ENCODE measurements at regions not wholly inside any gene's neighbourhood (a gene's known extent, or its start where the extent isn't known, plus 50 kb on each side); places are given as distances from the start of the nearest gene placed in this dataset.
A peak's percentile ranks its signal among the peaks of the same experiment; 100 is the strongest.
"Not testable (repeated sequence)": the region's sequence is repeated elsewhere in the genome, so short reads cannot be mapped to it uniquely, and the experiment has no call there.

DNA sequence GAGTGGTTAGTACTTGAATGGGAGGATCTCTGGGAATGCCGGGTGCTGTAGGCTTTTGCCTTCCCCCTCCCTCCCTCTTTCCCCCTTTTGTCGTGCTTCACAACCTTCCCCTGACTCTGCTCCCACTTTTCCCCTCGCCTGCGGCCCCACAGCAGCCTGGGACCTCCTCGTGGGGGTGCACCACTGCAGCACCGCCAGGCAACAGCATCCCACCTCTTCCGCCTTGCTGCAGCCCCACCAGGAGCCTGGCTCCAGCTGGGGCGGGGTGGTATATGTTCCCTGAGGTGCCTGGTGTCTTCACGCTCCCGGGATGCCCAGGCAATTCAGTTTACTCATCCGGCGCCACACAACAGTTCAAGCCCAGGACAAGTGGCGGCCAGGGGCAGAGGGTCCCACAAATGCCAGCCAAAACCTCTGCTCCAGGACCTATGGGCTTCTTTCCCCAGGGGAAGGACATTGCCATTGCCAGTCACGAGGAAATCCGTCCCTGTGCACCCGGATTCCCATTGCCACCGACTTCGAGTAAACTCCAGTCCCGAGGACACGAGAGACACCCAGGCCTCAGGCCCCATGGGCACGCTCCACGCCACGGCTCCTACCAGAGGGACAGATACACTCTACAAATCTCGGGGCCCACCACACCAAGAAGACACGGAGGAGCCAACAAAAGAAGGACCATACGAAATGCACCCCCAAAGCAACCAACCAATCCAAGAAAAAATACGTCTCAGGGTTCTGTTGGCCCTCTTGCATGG, 181.7 kb downstream of the ALG10 start:
- no peak for DNase-seq

DNA sequence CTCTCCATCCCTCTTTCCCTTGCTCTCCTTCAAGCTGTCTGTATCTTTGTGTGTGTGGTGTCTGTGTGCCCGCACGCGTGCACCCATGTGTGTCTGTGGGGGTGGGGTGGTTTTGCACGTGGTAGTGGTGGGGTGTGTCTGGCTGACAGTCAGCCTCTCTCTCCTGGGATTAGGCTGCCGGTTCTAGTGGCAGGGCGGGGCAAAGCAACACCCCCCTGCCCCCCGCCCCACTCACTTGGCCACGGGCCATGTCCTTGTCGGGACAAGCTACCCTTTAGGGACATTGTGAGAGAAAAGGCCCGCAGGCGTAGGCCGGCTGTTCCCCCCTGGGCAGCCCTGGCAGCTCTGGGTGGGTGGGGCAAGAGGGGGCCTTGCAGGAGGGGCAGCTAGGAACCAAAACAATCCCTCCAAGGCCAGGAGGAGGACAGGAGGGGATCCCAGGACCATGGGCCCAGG, 182.6 kb downstream of the ALG10 start:
- DNase-seq, result no peak

DNA sequence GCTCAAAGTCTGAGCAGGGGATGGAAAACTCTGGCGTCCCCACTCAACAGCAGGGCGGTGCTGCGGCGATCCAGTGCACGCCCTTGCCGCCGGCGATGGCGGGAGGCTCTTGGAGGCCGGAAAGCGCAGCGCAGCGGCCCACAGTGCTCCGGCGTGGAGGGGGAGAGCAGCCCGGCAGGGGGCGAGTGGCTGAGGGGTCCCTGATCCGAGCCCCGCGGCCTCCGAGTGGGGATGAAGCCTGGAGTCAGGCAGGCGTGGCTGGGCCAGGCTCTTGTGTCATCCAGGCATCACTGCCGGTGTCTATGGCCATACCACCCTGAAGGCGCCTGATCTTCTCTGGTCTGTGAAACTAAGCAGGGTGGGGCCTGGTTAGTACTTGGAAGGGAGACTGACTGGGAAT, 183.1 kb downstream of the ALG10 start:
- no peak for DNase-seq

DNA sequence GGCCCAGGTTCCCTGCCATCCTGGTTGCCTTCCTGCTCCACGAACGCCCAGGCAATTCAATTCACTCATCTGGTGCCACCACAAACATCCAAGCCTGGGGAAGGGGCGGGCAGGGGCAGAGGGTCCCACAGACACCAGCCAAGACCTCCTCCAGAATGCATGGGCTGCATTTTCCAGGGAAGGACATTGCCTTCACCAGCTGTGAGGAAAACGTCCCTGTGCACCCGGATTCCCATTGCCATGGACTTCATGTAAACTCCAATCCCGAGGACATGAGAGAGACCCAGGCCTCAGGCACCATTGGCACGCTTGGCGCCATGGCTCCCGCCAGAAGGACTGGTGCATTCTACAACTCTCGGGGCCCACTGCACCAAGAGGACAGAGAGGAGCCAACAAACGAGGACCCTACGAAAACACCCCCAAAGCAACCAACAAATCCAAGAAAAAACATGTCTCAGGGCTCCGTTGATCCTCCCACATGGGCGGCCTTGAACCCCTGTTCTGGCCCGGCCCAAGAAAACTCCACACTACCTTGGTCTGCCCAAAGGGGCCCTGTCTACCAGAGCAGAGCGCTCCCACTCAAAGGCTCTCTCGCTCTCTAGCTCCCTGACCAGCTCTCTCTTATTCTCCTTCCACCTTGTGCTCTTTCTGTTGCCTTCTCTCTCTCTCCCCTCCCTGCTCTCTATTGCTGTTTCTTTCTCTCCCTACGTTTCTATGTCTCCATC, 183.9 kb downstream of the ALG10 start:
- no peak for DNase-seq

DNA sequence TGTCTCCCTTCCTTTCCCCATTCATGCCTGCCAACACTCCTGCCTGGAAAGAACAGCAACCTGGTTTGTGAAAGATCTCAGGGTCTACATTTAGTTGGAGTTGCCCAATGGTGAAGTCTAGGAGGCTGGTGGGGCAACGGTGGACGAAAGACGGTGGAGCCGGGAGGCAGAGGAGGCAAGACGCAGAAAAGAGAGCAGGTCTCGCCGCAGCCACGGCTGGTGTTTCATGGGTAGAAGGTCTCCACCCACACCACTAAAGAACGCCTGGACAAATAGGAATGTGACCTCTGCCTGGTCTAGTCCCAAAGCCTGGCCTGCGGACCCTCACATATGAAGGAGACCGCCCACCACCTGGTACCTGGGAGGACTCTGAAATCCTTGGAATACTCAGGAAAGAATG, 185.6 kb downstream of the ALG10 start:
- DNase-seq, result no peak

DNA sequence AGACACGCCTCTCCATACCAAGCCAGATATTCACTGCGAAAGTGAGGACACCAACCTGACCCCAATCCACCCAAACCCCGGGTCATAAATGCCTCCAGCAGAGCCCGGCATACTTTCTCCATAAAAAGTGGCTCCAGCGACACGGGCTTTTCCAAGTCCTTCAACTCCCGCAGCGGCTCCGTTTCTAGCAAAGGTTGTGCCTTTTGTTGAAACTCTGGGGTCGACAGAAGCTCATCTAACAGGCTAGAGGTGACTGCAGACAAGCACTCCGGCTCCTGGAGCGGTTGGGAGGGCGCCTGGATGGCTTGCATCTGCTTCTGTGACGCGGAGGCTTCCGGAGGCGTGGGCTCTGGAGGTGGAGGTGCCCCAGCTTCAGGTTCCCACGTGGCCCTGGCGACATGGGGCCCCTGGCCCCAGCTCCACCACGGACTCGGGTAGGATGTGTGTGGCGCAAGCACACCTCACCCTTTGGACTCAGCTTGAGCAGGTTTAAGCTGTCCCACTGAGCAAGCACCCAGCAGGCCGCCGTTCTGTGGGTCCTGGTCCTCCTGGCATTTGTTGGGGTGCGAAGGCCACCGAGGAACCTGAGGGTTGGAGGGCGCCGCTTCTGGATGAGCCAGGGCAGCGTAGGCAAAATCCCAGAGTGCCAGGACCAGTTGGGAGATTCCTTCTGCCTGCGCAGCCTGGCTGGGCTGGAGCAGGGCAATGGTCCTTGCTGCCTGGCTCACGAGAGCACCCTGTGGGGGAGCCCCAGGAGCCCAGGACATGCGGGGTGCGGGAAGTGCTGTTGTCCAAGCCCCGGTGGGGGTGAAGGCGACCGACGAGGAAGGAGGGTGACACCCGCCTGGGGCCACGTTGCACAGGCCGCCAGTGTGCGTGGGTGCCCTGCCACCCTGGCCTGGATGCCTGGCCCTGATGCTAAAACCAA, 186.3 kb downstream of the ALG10 start:
- DNase-seq, result no peak

DNA sequence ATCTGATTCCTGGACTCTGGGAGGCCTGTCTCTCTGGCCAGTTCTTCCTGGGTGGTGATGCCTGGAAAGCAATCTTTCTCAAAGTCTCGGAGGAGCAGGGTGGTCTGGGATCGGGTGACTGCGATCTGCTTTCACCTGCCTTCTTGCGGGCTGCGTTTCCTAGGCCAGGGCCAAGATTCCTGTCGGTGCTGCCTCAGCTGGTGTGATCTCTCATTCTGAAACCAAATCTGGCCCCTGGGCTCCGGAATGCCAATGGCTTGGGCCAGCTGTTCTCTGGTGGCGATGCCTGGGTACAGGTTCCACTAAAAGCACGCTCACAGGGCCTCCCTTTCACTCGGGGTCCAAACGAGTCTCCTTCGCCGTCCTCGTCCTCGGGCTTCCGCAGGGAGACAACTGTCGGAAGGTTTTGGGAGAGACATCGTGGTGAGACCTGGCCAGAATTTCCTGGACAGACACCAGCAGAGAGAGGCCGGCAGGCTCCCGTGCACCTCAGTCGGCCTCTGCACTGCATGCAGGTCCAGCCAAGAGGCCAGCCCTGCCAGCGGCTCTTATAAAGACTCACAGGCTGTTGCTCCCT, 187.1 kb downstream of the ALG10 start:
- DNase-seq, result no peak

DNA sequence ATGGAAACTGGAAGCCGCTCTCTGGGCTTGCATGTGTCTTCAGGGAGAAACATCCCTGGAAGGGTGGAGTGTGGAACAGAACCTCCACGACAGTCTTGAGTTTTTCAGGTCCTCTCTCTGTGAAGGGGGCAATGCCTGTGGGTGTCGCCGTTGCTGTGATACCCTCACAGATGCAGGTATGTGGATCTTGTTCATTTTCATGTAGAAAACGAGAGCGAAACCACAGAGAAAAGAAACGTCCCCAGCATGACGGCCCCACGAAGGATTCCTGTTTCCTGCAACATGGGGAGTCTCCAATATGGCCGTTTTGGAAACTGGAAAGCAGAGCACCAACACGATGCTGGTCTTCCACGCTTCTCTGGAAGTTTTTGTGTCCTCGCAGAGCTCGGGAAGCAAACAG, 187.9 kb downstream of the ALG10 start:
- DNase-seq, result no peak

DNA sequence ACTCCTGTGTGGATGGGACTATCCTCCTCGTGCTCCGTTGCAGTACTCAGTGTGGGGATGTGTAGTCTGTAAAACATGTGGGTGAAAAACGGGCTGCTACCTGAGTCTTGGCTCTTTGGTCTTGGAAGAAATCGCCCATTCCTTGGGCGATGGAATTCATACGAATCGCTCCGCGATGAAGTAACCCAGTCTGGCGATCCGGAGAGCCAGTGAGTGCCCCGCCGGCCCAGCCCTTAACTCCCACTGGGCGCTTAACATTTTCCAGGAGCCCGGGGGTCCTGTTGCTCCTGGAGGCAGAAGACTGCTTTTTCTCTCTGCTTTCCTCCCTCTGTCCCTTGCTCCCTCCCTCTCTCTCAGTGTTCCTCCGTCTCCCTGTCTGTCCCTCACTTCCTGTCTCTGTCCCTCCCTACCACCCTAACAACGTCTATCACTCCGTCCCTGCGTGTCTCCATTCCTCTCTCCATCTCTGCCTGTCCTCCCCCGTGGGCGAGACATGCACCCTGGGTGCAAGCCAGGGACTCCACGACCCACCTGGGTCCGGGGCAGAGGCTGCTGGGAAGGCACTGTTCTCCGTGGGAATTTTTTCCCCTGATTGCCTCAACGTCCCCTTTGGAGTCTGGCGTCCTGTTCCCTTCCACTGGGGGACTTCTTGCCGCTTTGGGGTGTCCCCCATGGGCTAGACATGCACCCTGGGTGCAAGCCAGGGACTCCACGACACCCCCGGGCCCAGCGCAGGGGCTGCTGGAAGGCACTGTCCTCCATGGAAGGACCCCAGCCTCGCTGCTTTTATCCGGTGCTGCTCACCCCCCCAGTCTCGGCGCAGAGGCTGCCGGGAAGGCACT, 188.6 kb downstream of the ALG10 start:
- DNase-seq, result no peak

DNA sequence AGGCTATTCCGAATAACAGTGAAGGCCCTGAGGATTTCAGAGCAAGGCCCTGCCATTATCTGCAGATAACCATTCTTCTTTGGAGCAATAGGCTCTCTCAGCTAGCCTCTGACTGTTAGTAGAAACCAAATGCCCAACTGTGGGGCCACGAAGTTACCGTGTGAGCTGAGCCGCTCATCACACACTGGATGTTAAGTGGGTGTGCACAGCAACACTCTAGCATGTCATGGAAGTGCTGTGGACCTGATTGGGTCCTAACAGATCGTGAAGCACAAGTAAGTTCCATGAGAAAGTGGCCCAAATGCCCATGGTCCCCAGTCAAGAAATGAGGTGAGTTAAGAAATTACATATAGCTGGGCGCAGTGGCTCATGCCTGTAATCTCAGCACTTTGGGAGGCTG, 190.4 kb downstream of the ALG10 start:
- no peak for DNase-seq

DNA sequence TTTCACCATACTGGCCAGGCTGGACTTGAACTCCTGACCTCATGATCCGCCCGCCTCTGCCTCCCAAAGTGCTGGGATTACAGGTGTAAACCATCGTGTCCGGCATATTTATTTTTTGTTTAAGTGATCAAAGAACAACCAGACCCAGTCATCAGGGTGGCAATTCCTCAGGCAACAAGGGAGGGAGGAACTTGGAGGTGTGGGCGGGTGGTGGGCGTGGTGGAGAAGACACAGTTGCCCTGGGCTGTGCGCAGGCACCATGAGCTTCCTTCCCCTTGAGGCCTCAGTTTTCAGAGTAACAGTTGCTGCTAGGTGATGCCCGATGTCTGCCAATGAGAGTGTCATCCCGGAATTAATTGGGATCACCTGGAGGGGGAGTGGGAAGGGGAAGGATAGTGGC, 191.7 kb downstream of the ALG10 start:
- DNase-seq, result no peak

DNA sequence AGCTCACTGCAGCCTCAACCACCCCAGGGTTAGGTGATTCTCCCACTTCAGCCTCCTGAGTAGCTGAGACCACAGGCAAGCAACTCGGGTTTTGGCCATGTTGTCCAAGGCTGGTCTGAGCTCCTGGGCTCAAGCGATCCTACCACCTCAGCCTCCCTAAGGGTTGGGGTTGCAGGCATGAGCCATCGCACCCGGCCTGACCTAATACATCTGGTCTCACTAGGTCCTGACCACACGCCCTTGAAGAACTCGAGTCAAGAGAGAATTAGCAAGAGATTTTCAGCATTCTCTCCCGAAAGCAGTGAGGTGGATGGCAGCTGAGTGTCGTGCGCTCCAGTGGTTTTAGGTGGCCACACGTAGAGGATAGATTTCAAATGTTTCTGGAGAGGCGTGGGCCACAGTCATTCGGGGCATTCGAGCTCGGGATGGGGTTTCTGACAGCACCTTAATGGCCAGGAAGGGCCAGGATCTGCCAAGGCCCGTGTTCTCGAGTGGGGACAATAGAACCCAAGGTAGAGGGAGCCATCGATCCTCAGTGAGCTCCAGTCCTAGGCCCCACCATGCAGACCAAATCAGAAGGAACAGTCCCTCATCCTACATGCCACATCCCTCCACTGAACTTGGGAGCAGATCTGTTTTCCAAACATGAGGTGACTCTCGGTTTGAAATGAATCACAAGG, 193.1 kb downstream of the ALG10 start:
- no peak for DNase-seq

DNA sequence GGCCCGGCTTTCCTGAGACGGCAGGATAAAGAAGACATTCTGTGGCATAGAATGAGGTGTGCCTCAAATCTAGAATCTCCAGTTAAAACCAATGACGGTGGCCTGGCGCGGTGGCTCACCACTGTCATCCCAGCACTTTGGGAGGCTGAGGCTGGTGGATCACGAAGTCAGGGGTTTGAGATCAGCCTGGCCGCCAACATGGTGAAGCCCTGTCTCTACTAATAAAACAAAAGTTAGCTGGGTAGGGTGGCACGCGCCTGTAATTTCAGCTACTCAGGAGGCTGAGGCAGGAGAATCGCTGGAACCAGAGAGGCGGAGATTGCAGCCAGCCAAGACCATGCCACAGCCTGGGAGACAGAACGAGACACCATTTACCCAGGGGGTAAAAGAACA, 193.6 kb downstream of the ALG10 start:
- no peak for DNase-seq

DNA sequence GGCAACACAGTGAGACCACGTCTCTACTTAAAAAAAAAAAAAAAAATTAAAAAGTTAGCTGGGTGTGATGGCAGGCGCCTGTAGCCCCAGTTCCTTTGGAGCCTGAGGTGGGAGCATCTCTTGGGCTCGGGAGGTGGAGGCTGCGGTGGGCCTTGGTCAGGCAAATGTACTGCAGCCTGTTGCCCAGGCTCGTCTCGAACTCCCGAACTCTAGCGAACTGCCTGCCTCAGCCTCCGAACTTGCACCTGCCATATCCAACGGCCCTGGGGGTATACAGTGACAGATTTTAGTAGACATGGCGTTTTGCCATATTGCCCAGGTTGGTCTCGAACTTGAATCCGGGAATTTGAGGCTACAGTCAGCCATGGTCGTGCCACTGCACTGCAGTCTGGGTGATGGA, 195.4 kb downstream of the ALG10 start:
- no peak for DNase-seq

DNA sequence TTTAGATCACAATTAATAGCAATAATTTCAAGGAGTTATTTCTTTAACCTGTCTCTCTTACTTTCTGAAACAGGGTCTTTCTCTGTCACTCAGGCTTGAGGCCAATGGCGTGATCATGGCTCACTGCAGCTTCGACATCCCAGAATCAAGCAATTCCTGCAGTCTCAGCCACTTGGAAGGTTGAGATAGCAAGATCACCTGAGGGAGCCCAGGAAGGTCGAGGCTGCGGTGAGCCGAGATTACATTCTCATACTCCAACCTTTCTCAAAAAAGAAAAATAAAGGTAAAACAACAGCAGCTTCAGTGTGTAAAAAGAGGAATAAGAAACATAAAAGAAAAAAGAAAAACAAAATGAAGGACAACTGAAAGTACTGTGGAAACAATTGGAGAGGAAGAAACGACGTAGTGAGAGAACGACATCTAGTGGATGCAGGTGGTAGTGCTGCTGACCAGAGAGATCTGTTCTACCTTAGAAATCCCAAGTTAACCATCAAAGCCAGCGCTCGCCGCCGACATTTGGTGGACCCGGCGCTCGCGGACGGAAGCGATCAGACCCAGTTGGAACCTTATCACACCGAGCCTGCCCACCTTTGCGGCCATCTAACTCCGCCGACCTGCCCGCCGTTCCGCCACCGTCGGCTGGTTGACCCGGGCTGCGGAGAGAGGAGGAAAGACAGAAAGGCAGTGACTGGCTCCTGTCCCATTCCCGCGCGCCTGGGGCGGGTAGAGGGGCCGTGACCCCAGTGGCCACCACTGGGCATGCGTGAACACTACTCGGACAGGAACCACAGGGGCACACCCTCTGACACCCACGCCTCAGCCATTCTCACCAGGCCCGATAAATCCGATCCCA, 196.1 kb downstream of the ALG10 start:
- DNase-seq, result peak; percentile 54

DNA sequence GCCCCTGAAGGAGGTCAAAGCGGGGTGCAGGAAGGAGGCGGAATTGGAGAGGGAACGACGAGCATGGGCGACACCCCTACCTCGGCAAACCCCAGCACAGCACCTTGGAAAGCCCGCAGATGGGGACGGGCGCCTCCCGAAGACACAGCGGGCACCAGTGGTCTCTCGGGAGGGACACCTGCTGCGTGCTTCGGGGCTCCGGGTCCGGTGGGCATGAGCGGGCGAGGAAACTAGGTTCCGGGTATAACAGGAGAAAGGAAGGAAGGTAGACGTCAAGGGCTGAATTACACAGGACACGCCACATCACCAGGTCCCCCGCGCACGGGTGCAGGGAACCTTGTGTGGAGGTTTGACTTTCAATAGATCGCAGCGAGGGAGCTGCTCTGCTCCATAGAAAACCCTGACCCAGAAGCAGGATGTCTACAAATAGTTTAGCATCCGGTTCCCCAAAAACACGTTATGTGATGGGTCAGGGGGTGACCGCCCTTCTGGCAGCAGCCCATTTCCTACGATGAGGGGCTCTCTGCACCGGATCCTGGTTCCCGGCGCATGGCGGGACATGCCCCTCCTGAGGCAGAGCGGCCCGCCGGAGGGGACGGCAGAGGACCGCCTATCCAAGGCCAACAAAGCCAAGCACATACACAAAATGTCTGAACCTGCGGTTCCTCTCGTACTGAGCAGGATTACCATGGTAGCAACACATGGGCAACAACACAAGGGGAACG, 196.9 kb downstream of the ALG10 start:
- no peak for DNase-seq

DNA sequence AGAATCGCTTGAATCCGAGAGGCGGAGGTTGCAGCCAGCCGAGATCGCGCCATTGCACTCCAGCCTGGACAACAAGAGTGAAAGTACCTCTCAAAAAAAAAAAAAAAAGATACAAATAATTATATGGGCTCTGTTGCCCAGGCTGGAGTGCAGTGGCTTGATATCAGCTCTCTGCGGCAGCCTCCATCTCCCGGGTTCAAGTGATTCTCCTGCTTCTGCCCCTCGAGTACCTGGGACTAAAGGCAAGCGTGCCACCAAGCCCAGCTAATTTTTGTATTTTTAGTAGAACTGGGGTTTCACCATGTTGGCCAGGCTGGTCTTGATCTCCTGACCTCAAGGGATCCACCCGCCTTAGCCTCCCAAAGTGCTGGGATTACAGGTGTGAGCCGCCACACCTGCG, 197.8 kb downstream of the ALG10 start:
- not testable (repeated sequence) for DNase-seq

DNA sequence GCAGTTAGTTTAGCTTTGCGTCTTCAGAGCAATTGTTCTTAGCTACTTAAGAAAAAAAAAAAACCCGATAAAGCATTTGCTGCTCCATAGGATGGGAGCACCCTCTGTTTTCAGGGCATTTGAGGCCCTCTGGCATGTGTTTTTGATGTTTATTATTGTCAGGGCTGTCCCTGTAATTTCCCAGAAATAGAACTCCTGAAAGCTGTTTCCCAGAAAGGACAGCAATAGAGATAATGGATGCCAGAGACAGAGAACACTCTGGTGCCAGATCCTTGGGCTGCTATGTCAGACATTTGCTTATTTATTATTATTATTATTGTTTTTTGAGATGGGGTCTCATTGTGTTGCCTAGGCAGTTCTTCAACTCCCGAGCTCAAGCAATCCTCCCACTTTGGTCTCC, 201.3 kb downstream of the ALG10 start:
- no peak for DNase-seq

DNA sequence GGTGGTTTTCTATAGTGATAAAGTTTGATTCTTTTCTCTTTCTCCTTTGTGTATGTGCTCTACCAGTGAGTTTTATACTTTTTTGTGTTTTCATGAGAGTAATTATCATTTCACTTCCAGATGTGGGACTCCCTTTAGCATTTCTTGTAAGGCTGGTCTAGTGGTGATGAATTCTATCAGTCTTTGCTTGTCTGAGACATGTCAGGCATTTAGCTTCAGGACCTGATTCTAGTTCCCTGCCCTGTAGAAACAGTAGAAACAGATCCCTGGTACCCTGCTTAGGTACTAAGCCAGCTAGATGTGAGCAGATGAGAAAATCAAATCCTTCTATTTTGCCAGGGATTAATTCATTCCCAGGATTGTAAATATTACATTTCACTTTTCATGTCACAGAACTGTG, 203.7 kb downstream of the ALG10 start:
- not testable (repeated sequence) for DNase-seq

DNA sequence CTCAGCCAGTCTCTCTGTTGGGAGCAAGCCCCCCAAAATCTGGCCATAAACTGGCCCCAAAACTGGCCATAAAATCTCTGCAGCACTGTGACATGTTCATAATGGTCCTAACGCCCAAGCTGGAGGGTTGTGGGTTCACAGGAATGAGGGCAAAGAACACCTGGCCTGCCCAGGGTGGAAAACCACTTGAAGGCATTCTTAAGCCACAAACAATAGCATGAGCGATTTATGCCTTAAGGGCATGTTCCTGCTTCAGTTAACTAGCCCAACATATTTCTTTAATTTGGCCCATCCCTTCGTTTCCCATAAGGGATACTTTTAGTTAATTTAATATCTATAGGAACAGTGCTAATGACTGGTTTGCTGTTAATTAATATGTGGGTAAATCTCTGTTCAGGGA, 205.8 kb downstream of the ALG10 start:
- not testable (repeated sequence) for DNase-seq
